ENCODE measurements at regions not wholly inside any gene's neighbourhood (a gene's known extent, or its start where the extent isn't known, plus 50 kb on each side); places are given as distances from the start of the nearest gene placed in this dataset.

GRCh38 chr1:80059940-80060339, 1053.4 kb upstream of the ADGRL4 start:
- no peak for DNase-seq (ENCODE audit: low spot score)

- no peak for DNase-seq (ENCODE audit: low spot score)
Measured at GRCh38 chr1:80056179-80056578, 1049.6 kb upstream of the ADGRL4 start.

- DNase-seq (ENCODE audit: low spot score): no peak
Measured at GRCh38 chr1:80054129-80054528, 1047.6 kb upstream of the ADGRL4 start.

GRCh38 chr1:80053613-80054012, 1047.1 kb upstream of the ADGRL4 start:
- no peak for DNase-seq (ENCODE audit: low spot score)

- no peak for DNase-seq (ENCODE audit: low spot score)
Measured at GRCh38 chr1:80050523-80050922, 1044.0 kb upstream of the ADGRL4 start.

- no peak for DNase-seq (ENCODE audit: low spot score)
Measured at GRCh38 chr1:80050085-80050484, 1043.6 kb upstream of the ADGRL4 start.

- DNase-seq (ENCODE audit: low spot score): no peak
Measured at GRCh38 chr1:80048716-80049115, 1042.2 kb upstream of the ADGRL4 start.

- no peak for DNase-seq (ENCODE audit: low spot score)
Measured at GRCh38 chr1:80047791-80048190, 1041.3 kb upstream of the ADGRL4 start.

- DNase-seq (ENCODE audit: low spot score): no peak
Measured at GRCh38 chr1:80044662-80045061, 1038.1 kb upstream of the ADGRL4 start.

GRCh38 chr1:80036690-80037432, 1030.3 kb upstream of the ADGRL4 start:
- DNase-seq (ENCODE audit: low spot score): no peak

- DNase-seq (ENCODE audit: low spot score): peak; percentile 25
Measured at GRCh38 chr1:80023358-80023757, 1016.8 kb upstream of the ADGRL4 start.

GRCh38 chr1:80021891-80022290, 1015.4 kb upstream of the ADGRL4 start:
- no peak for DNase-seq (ENCODE audit: low spot score)

- DNase-seq (ENCODE audit: low spot score): no peak
Measured at GRCh38 chr1:80018348-80018747, 1011.8 kb upstream of the ADGRL4 start.

- no peak for DNase-seq (ENCODE audit: low spot score)
Measured at GRCh38 chr1:80008934-80009333, 1002.4 kb upstream of the ADGRL4 start.

GRCh38 chr1:80003250-80003649, 996.7 kb upstream of the ADGRL4 start:
- no peak for DNase-seq (ENCODE audit: low spot score)

GRCh38 chr1:79988401-79988800, 981.9 kb upstream of the ADGRL4 start:
- no peak for DNase-seq (ENCODE audit: low spot score)

GRCh38 chr1:79982211-79982610, 975.7 kb upstream of the ADGRL4 start:
- DNase-seq (ENCODE audit: low spot score): peak; percentile 69

GRCh38 chr1:79981481-79981880, 975.0 kb upstream of the ADGRL4 start:
- DNase-seq (ENCODE audit: low spot score): no peak

- no peak for DNase-seq (ENCODE audit: low spot score)
Measured at GRCh38 chr1:79979346-79979745, 972.8 kb upstream of the ADGRL4 start.

GRCh38 chr1:79976287-79976686, 969.8 kb upstream of the ADGRL4 start:
- DNase-seq (ENCODE audit: low spot score): no peak

GRCh38 chr1:79974659-79975058, 968.1 kb upstream of the ADGRL4 start:
- no peak for DNase-seq (ENCODE audit: low spot score)

- DNase-seq (ENCODE audit: low spot score): no peak
Measured at GRCh38 chr1:79969886-79970285, 963.4 kb upstream of the ADGRL4 start.

GRCh38 chr1:79966438-79966837, 959.9 kb upstream of the ADGRL4 start:
- DNase-seq (ENCODE audit: low spot score): no peak

- DNase-seq (ENCODE audit: low spot score): no peak
Measured at GRCh38 chr1:79959635-79960034, 953.1 kb upstream of the ADGRL4 start.
